Peyer's patch (tissue), 4 donors: ENCODE measurements at regions not wholly inside any gene's neighbourhood (a gene's known extent, or its start where the extent isn't known, plus 50 kb on each side); places are given as distances from the start of the nearest gene placed in this dataset.

Source experiments
- DNase-seq, 3 donors: peaks; one replicate each; pipeline ENCODE4 v3.0.0-alpha.2; 2017 to 2019
- H3K27ac ChIP-seq, 4 donors: fragments of 200-600 bp; sonication (generic); one replicate each; pipeline ENCODE4 v1.5.1; 2016 to 2019
- H3K27me3 ChIP-seq, 2 donors: fragments of 200-600 bp; sonication (generic); one replicate each; pipeline ENCODE4 v1.5.1; 2019
- H3K36me3 ChIP-seq, 3 donors: fragments of 200-600 bp; sonication (generic); one replicate each; pipeline ENCODE4 v1.5.1; 2016 to 2019
- H3K4me1 ChIP-seq, 4 donors: fragments of 200-600 bp; sonication (generic); one replicate each; pipeline ENCODE4 v1.5.1; 2016 to 2019
- H3K4me3 ChIP-seq, 4 donors: fragments of 200-600 bp; sonication (generic); 1 replicate in 3 of 4; 2 replicates in 1 of 4; pipeline ENCODE4 v1.5.1; 2016 to 2019; ENCODE audit warnings: mild to moderate bottlenecking in 1 of 4
- H3K9me3 ChIP-seq, 4 donors: fragments of 200-600 bp; sonication (generic); one replicate each; pipeline ENCODE4 v1.5.1; 2016 to 2019; ENCODE audit warnings: mild to moderate bottlenecking in 1 of 4
- POLR2A ChIP-seq, 2 donors: fragments of 450-650 bp; IDR thresholded peaks; one replicate each; pipeline ENCODE4 v1.5.1; 2017; ENCODE audit warnings: antibody characterized with exemption in 2 of 2, mild to moderate bottlenecking in 2 of 2, moderate library complexity in 2 of 2
- TF ChIP-seq, protein P1 (sequence below), 6 experiments: fragments of 450-650 bp in 4 of 6; fragments of 200-600 bp in 2 of 6; sonication (generic) in 1 of 6; IDR thresholded peaks; one replicate each; pipeline ENCODE4 v1.5.1; 2017 to 2019; ENCODE audit warnings: antibody characterized with exemption in 6 of 6, mild to moderate bottlenecking in 3 of 6, moderate library complexity in 1 of 6

DNA sequence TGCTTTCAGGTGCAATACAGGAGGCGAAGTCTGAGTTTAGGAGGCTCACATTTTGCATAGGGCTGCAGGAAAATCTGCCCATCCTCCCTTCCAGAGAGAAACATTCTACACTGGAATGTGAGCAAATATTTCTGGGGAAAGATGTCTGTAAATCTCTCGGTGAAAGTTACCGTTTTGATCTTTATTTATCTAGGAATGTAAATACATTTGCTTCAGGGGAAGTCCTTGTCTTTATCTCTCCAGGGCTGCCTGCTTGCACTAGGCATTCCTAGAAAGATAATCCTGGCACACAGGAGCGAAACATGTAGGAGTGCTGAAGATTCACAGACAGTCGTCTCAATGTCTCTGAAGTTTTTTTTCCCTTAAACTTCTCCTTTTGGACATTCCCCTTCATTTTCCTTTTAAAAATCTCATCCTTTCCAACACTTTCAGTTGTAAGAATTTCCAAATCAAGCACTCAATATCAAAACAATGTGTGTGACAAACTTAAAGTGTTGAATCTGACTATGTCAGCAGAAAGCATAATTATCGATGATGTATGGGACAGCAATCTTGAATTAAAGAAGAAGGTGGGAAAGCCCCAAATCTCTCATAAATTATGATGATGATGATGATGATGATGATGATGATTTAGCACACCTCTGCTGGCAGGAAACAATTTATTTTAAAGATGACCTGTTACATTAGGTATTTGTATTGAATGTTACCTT lies 113.4 kb upstream of the RESF1 start:
- Histone ChIP-seq H3K36me3 (no peaks in the 10 kb centered on the region), H3K27ac (no peak overlapping the region), H3K9me3 (peaks cover 0 to 20% (median 7%) of the 10 kb centered on the region in 4 donors), H3K4me3 (no peak overlapping the region), H3K27me3 (no peaks in the 10 kb centered on the region), H3K4me1 (no peaks in the 10 kb centered on the region)
- no peak for DNase-seq
- TF ChIP-seq POLR2A (IDR thresholded peaks at IDR 0.05) = no peak
- TF ChIP-seq, protein P1, sequence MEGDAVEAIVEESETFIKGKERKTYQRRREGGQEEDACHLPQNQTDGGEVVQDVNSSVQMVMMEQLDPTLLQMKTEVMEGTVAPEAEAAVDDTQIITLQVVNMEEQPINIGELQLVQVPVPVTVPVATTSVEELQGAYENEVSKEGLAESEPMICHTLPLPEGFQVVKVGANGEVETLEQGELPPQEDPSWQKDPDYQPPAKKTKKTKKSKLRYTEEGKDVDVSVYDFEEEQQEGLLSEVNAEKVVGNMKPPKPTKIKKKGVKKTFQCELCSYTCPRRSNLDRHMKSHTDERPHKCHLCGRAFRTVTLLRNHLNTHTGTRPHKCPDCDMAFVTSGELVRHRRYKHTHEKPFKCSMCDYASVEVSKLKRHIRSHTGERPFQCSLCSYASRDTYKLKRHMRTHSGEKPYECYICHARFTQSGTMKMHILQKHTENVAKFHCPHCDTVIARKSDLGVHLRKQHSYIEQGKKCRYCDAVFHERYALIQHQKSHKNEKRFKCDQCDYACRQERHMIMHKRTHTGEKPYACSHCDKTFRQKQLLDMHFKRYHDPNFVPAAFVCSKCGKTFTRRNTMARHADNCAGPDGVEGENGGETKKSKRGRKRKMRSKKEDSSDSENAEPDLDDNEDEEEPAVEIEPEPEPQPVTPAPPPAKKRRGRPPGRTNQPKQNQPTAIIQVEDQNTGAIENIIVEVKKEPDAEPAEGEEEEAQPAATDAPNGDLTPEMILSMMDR (IDR thresholded peaks at IDR 0.05) = no peak

DNA sequence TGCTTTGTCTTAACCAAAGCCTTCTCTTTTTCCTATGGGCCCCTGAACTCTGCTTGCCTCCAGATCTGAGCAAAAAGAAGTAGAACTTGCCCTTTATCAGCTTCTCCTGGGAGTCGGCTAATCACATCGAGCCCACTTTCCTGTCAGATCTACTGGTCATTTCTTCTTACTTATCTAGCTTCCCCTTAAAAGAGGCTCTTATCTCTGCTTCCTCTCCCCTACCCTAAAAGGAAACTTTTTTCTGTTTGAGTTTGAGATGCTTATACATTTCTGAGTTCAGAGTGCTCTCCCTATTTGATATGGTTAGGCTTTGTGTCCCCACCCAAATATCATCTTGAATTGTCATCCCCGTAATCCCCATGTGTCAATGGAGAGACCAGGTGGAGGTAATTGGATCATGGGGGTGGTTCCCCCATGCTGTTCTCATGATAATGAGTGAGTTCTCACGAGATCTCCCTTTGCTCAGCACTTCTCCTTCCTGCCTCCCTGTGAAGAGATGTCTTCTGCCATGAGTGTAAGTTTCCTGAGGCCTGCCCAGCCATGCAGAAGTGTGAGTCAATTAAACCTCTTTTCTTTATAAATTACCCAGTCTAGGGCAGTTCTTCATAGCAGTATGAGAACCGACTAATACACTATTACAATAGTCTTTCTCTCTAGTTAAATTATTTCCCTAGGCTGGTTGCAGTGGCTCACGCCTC lies 114.7 kb upstream of the AMN1 start:
- no peak for DNase-seq
- TF ChIP-seq, protein P1 (IDR thresholded peaks at IDR 0.05) = no peak
- no peak for TF ChIP-seq POLR2A (IDR thresholded peaks at IDR 0.05)
- Histone ChIP-seq H3K4me1 (no peaks in the 10 kb centered on the region), H3K4me3 (no peak overlapping the region), H3K27me3 (no peaks in the 10 kb centered on the region), H3K36me3 (no peaks in the 10 kb centered on the region), H3K9me3 (peaks cover 0 to 7% (median 3%) of the 10 kb centered on the region in 4 donors), H3K27ac (no peak overlapping the region)

DNA sequence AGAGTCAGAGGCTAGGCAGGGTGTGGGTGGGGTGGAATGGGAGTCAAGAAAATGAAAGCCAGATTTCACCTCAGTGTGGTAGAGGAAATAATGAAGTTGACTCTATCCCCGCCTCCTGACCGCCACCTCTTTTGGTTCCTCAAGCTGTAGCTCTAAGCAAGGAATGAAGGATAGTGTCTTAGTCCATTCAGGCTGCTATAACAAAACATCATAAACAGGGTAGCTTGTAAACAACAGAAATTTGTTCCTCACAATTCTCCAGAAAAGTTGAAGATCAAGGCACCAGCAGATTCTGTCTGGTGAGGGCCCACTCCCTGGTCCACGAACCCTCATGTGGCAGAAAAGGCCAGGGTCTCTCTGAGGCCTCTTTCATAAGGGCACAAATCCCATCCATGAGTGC lies 109.1 kb upstream of the AMN1 start:
- H3K27me3 ChIP-seq = no peaks in the 10 kb centered on the region
- H3K4me1 ChIP-seq = peaks cover 0 to 3% (median 0%) of the 10 kb centered on the region in 4 donors
- DNase-seq = no peak
- H3K27ac ChIP-seq = no peak overlapping the region
- H3K36me3 ChIP-seq = no peaks in the 10 kb centered on the region
- no peak for TF ChIP-seq POLR2A (IDR thresholded peaks at IDR 0.05)
- TF ChIP-seq, protein P1 (IDR thresholded peaks at IDR 0.05) = no peak
- H3K9me3 ChIP-seq = peaks cover 0 to 6% (median 0%) of the 10 kb centered on the region in 4 donors
- H3K4me3 ChIP-seq = no peak overlapping the region

DNA sequence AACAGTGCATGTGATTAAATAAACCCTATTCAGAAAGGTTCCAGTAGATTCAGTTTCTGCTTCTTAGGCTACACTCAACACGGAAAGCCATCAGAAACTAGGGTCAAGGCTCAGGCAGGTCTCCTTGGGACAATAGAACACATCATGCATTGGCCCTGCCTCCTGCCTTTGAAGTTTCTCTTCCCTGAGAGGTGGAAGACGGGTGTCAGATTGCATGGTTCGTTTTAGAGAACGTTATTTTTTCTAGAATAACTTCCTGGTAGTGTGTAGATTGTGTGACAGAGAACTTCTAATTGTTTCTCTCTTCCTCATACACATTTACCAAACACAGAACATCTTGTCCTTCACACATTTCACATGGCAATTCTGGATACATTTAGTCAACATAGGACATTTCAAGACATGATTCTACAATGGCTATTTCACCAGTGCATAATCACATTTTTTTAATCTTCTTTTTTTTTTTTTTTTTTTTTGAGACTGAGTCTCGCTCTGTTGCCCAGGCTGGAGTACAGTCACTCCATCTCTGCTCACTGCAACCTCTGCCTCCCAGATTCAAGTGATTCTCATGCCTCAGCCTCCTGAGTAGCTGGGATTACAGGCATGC lies 106.6 kb upstream of the AMN1 start:
- DNase-seq = no peak
- Histone ChIP-seq H3K4me1 (peaks cover 0 to 8% (median 0%) of the 10 kb centered on the region in 4 donors), H3K9me3 (peaks cover 0 to 6% (median 0%) of the 10 kb centered on the region in 4 donors), H3K4me3 (no peak overlapping the region), H3K27me3 (no peaks in the 10 kb centered on the region), H3K36me3 (no peaks in the 10 kb centered on the region), H3K27ac (peak overlapping the region in 2 of 4 donors; percentile 29 to 75)
- TF ChIP-seq POLR2A (IDR thresholded peaks at IDR 0.05) = no peak
- TF ChIP-seq, protein P1 (IDR thresholded peaks at IDR 0.05) = no peak

DNA sequence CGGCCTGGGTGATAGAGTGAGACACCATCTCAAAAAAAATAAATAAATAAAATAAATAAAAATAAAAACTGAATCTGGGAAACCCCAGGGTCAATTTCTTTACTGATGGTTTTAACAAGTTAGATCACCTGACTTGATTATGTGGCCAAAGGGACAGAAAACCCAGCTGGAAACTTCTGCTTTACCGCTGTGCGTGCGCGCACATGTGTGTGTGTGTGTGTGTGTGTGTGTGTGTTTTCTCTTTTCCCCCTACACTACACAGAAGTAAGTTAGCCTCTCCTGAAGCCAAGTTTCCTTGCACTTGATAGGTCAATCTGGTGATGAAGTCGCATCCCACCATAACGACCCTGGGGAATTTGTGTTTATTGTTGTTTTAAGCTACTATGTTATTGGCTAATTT lies 105.3 kb upstream of the AMN1 start:
- Histone ChIP-seq H3K27me3 (no peaks in the 10 kb centered on the region), H3K36me3 (no peaks in the 10 kb centered on the region), H3K27ac (peak overlapping the region in 2 of 4 donors; percentile 15 to 75), H3K4me1 (peaks cover 0 to 8% (median 0%) of the 10 kb centered on the region in 4 donors), H3K9me3 (peaks cover 0 to 6% (median 0%) of the 10 kb centered on the region in 4 donors), H3K4me3 (no peak overlapping the region)
- no peak for DNase-seq
- TF ChIP-seq, protein P1 (IDR thresholded peaks at IDR 0.05) = no peak
- TF ChIP-seq POLR2A (IDR thresholded peaks at IDR 0.05) = no peak
